OCI-LY1 (cell line): ENCODE measurements at regions not wholly inside any gene's neighbourhood (a gene's known extent, or its start where the extent isn't known, plus 50 kb on each side); places are given as distances from the start of the nearest gene placed in this dataset.

ENCODE experiments used
- H2AFZ ChIP-seq: fragments of 200-600 bp; sonication (generic), shearing (Covaris generic); 2 replicates; pipeline ENCODE4 v1.6.0; 2014; ENCODE audit warnings: antibody characterized with exemption, mild to moderate bottlenecking, low read length
- H3F3A ChIP-seq: fragments of 200-600 bp; sonication (generic), shearing (Covaris generic); 2 replicates; pipeline ENCODE4 v1.6.0; 2014; ENCODE audit warnings: mild to moderate bottlenecking, antibody characterized with exemption, low read length, moderate library complexity; ENCODE audit not compliant: insufficient read depth
- H3K27ac ChIP-seq: fragments of 200-600 bp; sonication (generic); 2 replicates; pipeline ENCODE4 v1.5.1; 2014; ENCODE audit warnings: low read length, mixed run types, mild to moderate bottlenecking, low read depth; ENCODE audit not compliant: poor library complexity, severe bottlenecking
- H3K27me3 ChIP-seq: fragments of 200-600 bp; sonication (generic); 2 replicates; pipeline ENCODE4 v1.6.0; 2014; ENCODE audit warnings: antibody characterized with exemption, mild to moderate bottlenecking, low read length, moderate library complexity; ENCODE audit not compliant: insufficient read depth
- H3K36me3 ChIP-seq: fragments of 200-600 bp; sonication (generic); 2 replicates; pipeline ENCODE4 v1.6.1; 2014; ENCODE audit warnings: mild to moderate bottlenecking, antibody characterized with exemption, low read length, moderate library complexity, mixed read lengths; ENCODE audit not compliant: insufficient read depth
- H3K4me1 ChIP-seq: fragments of 200-600 bp; sonication (generic); 2 replicates; pipeline ENCODE4 v1.5.1; 2014; ENCODE audit warnings: mild to moderate bottlenecking, low read length, moderate library complexity; ENCODE audit not compliant: insufficient read depth, severe bottlenecking
- H3K4me2 ChIP-seq: fragments of 200-600 bp; sonication (generic), shearing (Covaris generic); 2 replicates; pipeline ENCODE4 v1.6.1; 2014; ENCODE audit warnings: low read length
- H3K4me3 ChIP-seq: fragments of 200-600 bp; sonication (generic); 2 replicates; pipeline ENCODE4 v1.5.1; 2014; ENCODE audit warnings: low read length, low read depth, mild to moderate bottlenecking, mixed read lengths; ENCODE audit not compliant: poor library complexity, severe bottlenecking
- H3K79me2 ChIP-seq: fragments of 200-600 bp; shearing (Covaris generic); 2 replicates; pipeline ENCODE4 v1.6.1; 2016; ENCODE audit warnings: mixed run types, low read length, mixed read lengths; ENCODE audit not compliant: insufficient read depth
- H3K9ac ChIP-seq: fragments of 200-600 bp; sonication (generic), shearing (Covaris generic); 2 replicates; pipeline ENCODE4 v1.6.1; 2014; ENCODE audit warnings: mild to moderate bottlenecking, low read length, mixed read lengths
- H3K9me2 ChIP-seq: fragments of 200-600 bp; sonication (generic), shearing (Covaris generic); 2 replicates; pipeline ENCODE4 v1.6.1; 2014; ENCODE audit warnings: low read depth, mild to moderate bottlenecking, low read length, mixed read lengths
- H3K9me3 ChIP-seq: fragments of 200-600 bp; shearing (Covaris generic); 2 replicates; pipeline ENCODE4 v1.6.1; 2014; ENCODE audit warnings: low read length, mixed read lengths
- H4K20me1 ChIP-seq: fragments of 200-600 bp; sonication (generic), shearing (Covaris generic); 2 replicates; pipeline ENCODE4 v1.6.0; 2016; ENCODE audit warnings: mild to moderate bottlenecking, low read length; ENCODE audit not compliant: insufficient read depth
- CTCF ChIP-seq: fragments of 200-600 bp; sonication (generic), shearing (Covaris generic); IDR thresholded peaks from 2 replicates; pipeline ENCODE4 v1.5.1; 2017; ENCODE audit warnings: mild to moderate bottlenecking, antibody characterized with exemption, low read length, moderate library complexity, mixed read lengths
- EZH2 ChIP-seq: fragments of 200-600 bp; sonication (generic), shearing (Covaris generic); IDR thresholded peaks from 2 replicates; pipeline ENCODE4 v1.8.0; 2017; ENCODE audit warnings: borderline replicate concordance, mixed run types, mild to moderate bottlenecking, antibody characterized with exemption, low read length, moderate library complexity, mixed read lengths

DNA sequence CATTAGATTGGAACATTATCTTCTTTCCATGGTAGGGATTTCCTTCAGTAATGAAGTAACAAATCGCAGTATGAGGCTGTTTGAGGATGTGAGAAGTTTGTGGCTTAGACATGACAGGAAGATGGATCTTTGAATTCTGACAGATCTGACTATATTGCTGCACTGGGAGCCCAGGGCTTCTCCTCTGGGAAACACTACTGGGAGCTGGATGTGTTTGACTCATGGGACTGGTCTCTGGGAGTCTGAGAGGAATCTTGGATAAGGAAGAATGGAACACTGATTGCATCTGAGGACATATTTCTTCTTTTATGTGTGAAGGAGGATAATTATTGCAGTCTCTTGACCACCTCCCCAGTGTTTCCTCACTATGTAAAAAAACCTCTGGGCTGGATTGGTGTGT lies 77.2 kb upstream of the ST6GAL2 start:
- H3K27ac ChIP-seq = no peak overlapping the region
- H3K36me3 ChIP-seq = no peaks in the 10 kb centered on the region
- no peaks in the 10 kb centered on the region for H3K9me3 ChIP-seq
- no peak overlapping the region for H3K9ac ChIP-seq
- H3K4me1 ChIP-seq = no peaks in the 10 kb centered on the region
- H3F3A ChIP-seq = no peaks in the 10 kb centered on the region
- H2AFZ ChIP-seq = no peak overlapping the region
- no peaks in the 10 kb centered on the region for H4K20me1 ChIP-seq
- H3K4me3 ChIP-seq = no peak overlapping the region
- no peaks in the 10 kb centered on the region for H3K9me2 ChIP-seq
- no peak for TF ChIP-seq CTCF
- no peak for TF ChIP-seq EZH2
- H3K27me3 ChIP-seq = no peaks in the 10 kb centered on the region
- no peaks in the 10 kb centered on the region for H3K79me2 ChIP-seq
- no peak overlapping the region for H3K4me2 ChIP-seq

GRCh38 chr2:106963893-106964292 lies 77.9 kb upstream of the ST6GAL2 start:
- H3K79me2 ChIP-seq = no peaks in the 10 kb centered on the region
- H3K27ac ChIP-seq = no peak overlapping the region
- H3K9me2 ChIP-seq = no peaks in the 10 kb centered on the region
- H2AFZ ChIP-seq = no peak overlapping the region
- H3F3A ChIP-seq = no peaks in the 10 kb centered on the region
- no peaks in the 10 kb centered on the region for H3K27me3 ChIP-seq
- no peak overlapping the region for H3K4me2 ChIP-seq
- H3K9me3 ChIP-seq = no peaks in the 10 kb centered on the region
- H3K9ac ChIP-seq = no peak overlapping the region
- no peaks in the 10 kb centered on the region for H3K36me3 ChIP-seq
- no peaks in the 10 kb centered on the region for H3K4me1 ChIP-seq
- H3K4me3 ChIP-seq = no peak overlapping the region
- H4K20me1 ChIP-seq = no peaks in the 10 kb centered on the region
- TF ChIP-seq CTCF (no peak), EZH2 (no peak)

DNA sequence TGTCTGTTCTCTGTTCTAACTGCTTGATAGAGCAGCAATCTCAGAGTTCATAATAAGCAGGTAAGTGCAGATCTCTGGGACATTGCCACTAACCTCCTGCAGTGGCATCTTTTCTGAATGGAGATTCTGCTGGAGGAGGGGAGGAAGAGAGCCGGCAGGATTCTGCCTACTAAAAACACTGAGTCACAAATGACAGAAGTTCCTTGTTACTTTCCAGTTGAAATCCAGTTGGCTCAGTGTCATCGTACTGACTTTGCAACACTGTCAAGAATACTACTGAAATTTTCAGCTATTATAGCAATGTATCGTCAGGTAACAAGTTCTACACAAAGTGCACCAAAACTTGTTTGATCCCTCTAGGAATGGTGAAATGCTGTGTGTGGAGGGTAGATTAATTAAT lies 79.6 kb upstream of the ST6GAL2 start:
- Histone ChIP-seq H3K27me3 (no peaks in the 10 kb centered on the region), H4K20me1 (no peaks in the 10 kb centered on the region), H3K27ac (no peak overlapping the region)

More for the DNA sequence above, 79.6 kb upstream of the ST6GAL2 start:
- Histone ChIP-seq H3K4me3 (no peak overlapping the region), H3K9me2 (no peaks in the 10 kb centered on the region), H3K9ac (no peak overlapping the region), H3K4me1 (no peaks in the 10 kb centered on the region), H3K4me2 (no peak overlapping the region), H2AFZ (no peak overlapping the region), H3K36me3 (no peaks in the 10 kb centered on the region), H3K9me3 (no peaks in the 10 kb centered on the region), H3K79me2 (no peaks in the 10 kb centered on the region), H3F3A (no peaks in the 10 kb centered on the region)
- TF ChIP-seq CTCF (no peak), EZH2 (no peak)
